Stomach (tissue), 8 donors: ENCODE measurements at regions not wholly inside any gene's neighbourhood (a gene's known extent, or its start where the extent isn't known, plus 50 kb on each side); places are given as distances from the start of the nearest gene placed in this dataset.

Source experiments
- DNase-seq, 2 donors: peaks; one replicate each; pipeline versions ENCODE4 v3.0.0 to v3.0.0-alpha.2; 2013 to 2019
- H3K27ac ChIP-seq, 5 donors: fragments of 200-600 bp in 4 of 5; sonication (generic) in 4 of 5; one replicate each; pipeline ENCODE4 v1.5.1; 2013 to 2019; ENCODE audit warnings: mild to moderate bottlenecking in 1 of 5, moderate library complexity in 1 of 5
- H3K27me3 ChIP-seq, 3 donors: fragments of 200-600 bp; sonication (generic); one replicate each; pipeline ENCODE4 v1.5.1; 2017 to 2019; ENCODE audit warnings: mixed run types in 1 of 3
- H3K36me3 ChIP-seq, 4 donors: fragments of 200-600 bp; sonication (generic); 1 replicate in 3 of 4; 2 replicates in 1 of 4; pipeline ENCODE4 v1.5.1; 2016 to 2019
- H3K4me1 ChIP-seq, 4 donors: fragments of 200-600 bp; sonication (generic); one replicate each; pipeline ENCODE4 v1.5.1; 2016 to 2019
- H3K4me3 ChIP-seq, 4 donors: fragments of 200-600 bp; sonication (generic) in 3 of 4; one replicate each; pipeline ENCODE4 v1.5.1; 2016 to 2019; ENCODE audit warnings: mild to moderate bottlenecking in 1 of 4
- H3K9me3 ChIP-seq, 4 donors: fragments of 200-600 bp; sonication (generic); one replicate each; pipeline ENCODE4 v1.5.1; 2016 to 2019
- EP300 ChIP-seq: sonication (generic); formaldehyde crosslinking; IDR thresholded peaks from one replicate; pipeline ENCODE4 v1.6.1; 2017; ENCODE audit warnings: antibody characterized with exemption
- POLR2A ChIP-seq, 4 donors: fragments of 450-650 bp; IDR thresholded peaks; one replicate each; pipeline ENCODE4 v1.6.1; 2016; ENCODE audit warnings: antibody characterized with exemption in 4 of 4, control low read depth in 2 of 4, mild to moderate bottlenecking in 1 of 4, moderate library complexity in 1 of 4
- POLR2AphosphoS5 ChIP-seq, 3 donors: sonication (generic); formaldehyde crosslinking; IDR thresholded peaks; one replicate each; pipeline ENCODE4 v1.6.1; 2016; ENCODE audit warnings: antibody characterized with exemption in 3 of 3
- WGBS, 5 donors: extraction: QIAGEN DNeasy Blood & Tissue Kit in 3 of 5; methylation state at CpG; one replicate each; pipeline versions ENCODE4 v1.1.5 to v1.1.7; 2013 to 2018; 5-methylcytosine and 5-hydroxymethylcytosine counted together
- intact Hi-C: fragments of 100-400 bp; cut with DNase I; formaldehyde crosslinking; loops from one replicate; pipeline ENCODE4 v1.15.1; 2023; ENCODE audit warnings: low total_unique reads
- TF ChIP-seq, protein P1 (sequence below), 7 experiments: fragments of 450-650 bp in 4 of 7; fragments of 200-600 bp in 3 of 7; sonication (generic) in 3 of 7; IDR thresholded peaks; one replicate each; pipeline ENCODE4 v1.5.1; 2016 to 2019; ENCODE audit warnings: antibody characterized with exemption in 7 of 7, control low read depth in 2 of 7, mild to moderate bottlenecking in 1 of 7
- donor health status: healthy with polysubstance abuse.
- donor health status: Bipolar disorder and iron deficiency.
- donor health status: healthy.

GRCh38 chrY:21073079-21073478, 317.2 kb downstream of the RPS4Y2 start:
- intact Hi-C loops = no loop called here
- Histone ChIP-seq H3K27ac (no peak overlapping the region), H3K27me3 (no peaks in the 10 kb centered on the region), H3K9me3 (no peaks in the 10 kb centered on the region), H3K36me3 (no peaks in the 10 kb centered on the region), H3K4me3 (no peak overlapping the region), H3K4me1 (no peaks in the 10 kb centered on the region)
- WGBS, 5 donors = 42 to 67% (median 63%) methylated on average over 2 of the region's 2 CpGs; no CpG with 5 or more reads in 2 of the 5 donors
- TF ChIP-seq, protein P1, sequence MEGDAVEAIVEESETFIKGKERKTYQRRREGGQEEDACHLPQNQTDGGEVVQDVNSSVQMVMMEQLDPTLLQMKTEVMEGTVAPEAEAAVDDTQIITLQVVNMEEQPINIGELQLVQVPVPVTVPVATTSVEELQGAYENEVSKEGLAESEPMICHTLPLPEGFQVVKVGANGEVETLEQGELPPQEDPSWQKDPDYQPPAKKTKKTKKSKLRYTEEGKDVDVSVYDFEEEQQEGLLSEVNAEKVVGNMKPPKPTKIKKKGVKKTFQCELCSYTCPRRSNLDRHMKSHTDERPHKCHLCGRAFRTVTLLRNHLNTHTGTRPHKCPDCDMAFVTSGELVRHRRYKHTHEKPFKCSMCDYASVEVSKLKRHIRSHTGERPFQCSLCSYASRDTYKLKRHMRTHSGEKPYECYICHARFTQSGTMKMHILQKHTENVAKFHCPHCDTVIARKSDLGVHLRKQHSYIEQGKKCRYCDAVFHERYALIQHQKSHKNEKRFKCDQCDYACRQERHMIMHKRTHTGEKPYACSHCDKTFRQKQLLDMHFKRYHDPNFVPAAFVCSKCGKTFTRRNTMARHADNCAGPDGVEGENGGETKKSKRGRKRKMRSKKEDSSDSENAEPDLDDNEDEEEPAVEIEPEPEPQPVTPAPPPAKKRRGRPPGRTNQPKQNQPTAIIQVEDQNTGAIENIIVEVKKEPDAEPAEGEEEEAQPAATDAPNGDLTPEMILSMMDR (IDR thresholded peaks at IDR 0.05) = no peak
- TF ChIP-seq POLR2AphosphoS5 (IDR thresholded peaks at IDR 0.05) (no peak), POLR2A (IDR thresholded peaks at IDR 0.05) (no peak), EP300 (no peak)
- DNase-seq = no peak

GRCh38 chrY:21073641-21074260, 317.8 kb downstream of the RPS4Y2 start:
- no peaks in the 10 kb centered on the region for H3K27me3 ChIP-seq
- no peak overlapping the region for H3K27ac ChIP-seq
- WGBS, 5 donors = 65 to 84% (median 75%) methylated on average over 3 of the region's 3 CpGs; no CpG with 5 or more reads in 2 of the 5 donors
- H3K36me3 ChIP-seq = no peaks in the 10 kb centered on the region
- H3K9me3 ChIP-seq = no peaks in the 10 kb centered on the region
- no peak overlapping the region for H3K4me3 ChIP-seq
- no peak for DNase-seq
- H3K4me1 ChIP-seq = no peaks in the 10 kb centered on the region
- TF ChIP-seq, protein P1 (IDR thresholded peaks at IDR 0.05) = no peak
- TF ChIP-seq POLR2A (IDR thresholded peaks at IDR 0.05) (no peak), EP300 (no peak), POLR2AphosphoS5 (IDR thresholded peaks at IDR 0.05) (no peak)
- intact Hi-C loops = no loop called here

DNA sequence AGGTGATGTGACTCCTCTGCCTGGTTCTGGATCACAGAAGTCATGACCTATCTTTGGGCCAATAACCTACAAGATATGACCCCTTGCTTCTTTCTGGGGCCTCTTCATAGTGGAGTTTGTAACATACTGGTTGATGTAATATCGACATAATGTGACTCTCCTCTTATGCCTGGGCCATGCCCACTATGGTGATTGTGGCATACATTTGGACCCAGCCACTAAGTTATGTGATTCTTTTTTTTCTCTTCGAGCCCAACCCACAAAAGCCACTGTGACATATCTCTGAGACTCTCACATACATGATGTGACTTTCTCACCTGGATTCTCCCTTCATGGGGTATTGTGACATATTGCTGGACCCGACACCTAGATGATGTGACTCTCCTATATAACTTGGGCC, 319.8 kb downstream of the RPS4Y2 start:
- Histone ChIP-seq H3K27ac (no peak overlapping the region), H3K4me3 (no peak overlapping the region), H3K27me3 (no peaks in the 10 kb centered on the region), H3K9me3 (no peaks in the 10 kb centered on the region), H3K36me3 (no peaks in the 10 kb centered on the region), H3K4me1 (no peaks in the 10 kb centered on the region)
- DNase-seq = no peak
- TF ChIP-seq POLR2AphosphoS5 (IDR thresholded peaks at IDR 0.05) (no peak), EP300 (no peak)
- TF ChIP-seq, protein P1 (IDR thresholded peaks at IDR 0.05) = no peak
- WGBS, 5 donors = 66 to 77% (median 67%) methylated on average over 3 of the region's 3 CpGs; no CpG with 5 or more reads in 2 of the 5 donors
- intact Hi-C loops = no loop called here

GRCh38 chrY:21079670-21080069, 323.8 kb downstream of the RPS4Y2 start:
- H3K27me3 ChIP-seq = no peaks in the 10 kb centered on the region
- H3K9me3 ChIP-seq = no peaks in the 10 kb centered on the region
- DNase-seq = no peak
- no peaks in the 10 kb centered on the region for H3K36me3 ChIP-seq
- H3K4me3 ChIP-seq = no peak overlapping the region
- WGBS, 5 donors = 0 to 87% (median 68%) methylated on average over 1 to 2 of the region's 2 CpGs; no CpG with 5 or more reads in 2 of the 5 donors
- H3K27ac ChIP-seq = no peak overlapping the region
- TF ChIP-seq POLR2AphosphoS5 (IDR thresholded peaks at IDR 0.05) = no peak
- TF ChIP-seq POLR2A (IDR thresholded peaks at IDR 0.05) = no peak
- TF ChIP-seq, protein P1 (IDR thresholded peaks at IDR 0.05) = no peak
- no peak for TF ChIP-seq EP300
- intact Hi-C loops = no loop called here
- H3K4me1 ChIP-seq = no peaks in the 10 kb centered on the region
